GM12891 (cell line): ENCODE measurements at regions not wholly inside any gene's neighbourhood (a gene's known extent, or its start where the extent isn't known, plus 50 kb on each side); places are given as distances from the start of the nearest gene placed in this dataset.
"Not testable (repeated sequence)": the region's sequence is repeated elsewhere in the genome, so short reads cannot be mapped to it uniquely, and the experiment has no call there.

Experiments
- DNase-seq: peaks from one replicate; pipeline ENCODE4 v3.0.0; 2011; ENCODE audit warnings: low spot score; ENCODE audit not compliant: insufficient read length
- FAIRE-seq: peaks from 2 replicates; lab custom pipeline; 2011; peaks lifted over from hg19 to GRCh38; lab: Jason Lieb, UNC
- PAX5 ChIP-seq: IDR thresholded peaks from 2 replicates; pipeline ENCODE4 v1.6.1; 2011; ENCODE audit warnings: low read length, moderate library complexity, mild to moderate bottlenecking; ENCODE audit not compliant: insufficient read depth, severe bottlenecking
- POLR2A ChIP-seq: IDR thresholded peaks from 2 replicates; pipeline ENCODE4 v1.6.1; 2011; ENCODE audit warnings: low read depth, low read length, control low read depth
- POLR2AphosphoS5 ChIP-seq: IDR thresholded peaks from 2 replicates; pipeline ENCODE4 v1.6.1; 2011; ENCODE audit warnings: low read depth, low read length, control low read depth
- POU2F2 ChIP-seq: IDR thresholded peaks from 2 replicates; pipeline ENCODE4 v1.6.1; 2011; ENCODE audit warnings: low read depth, mild to moderate bottlenecking, control low read depth, low read length, moderate library complexity
- SPI1 ChIP-seq: IDR thresholded peaks from 2 replicates; pipeline ENCODE4 v1.6.1; 2011; ENCODE audit warnings: low read depth, low read length, control low read depth
- TAF1 ChIP-seq: IDR thresholded peaks from 2 replicates; pipeline ENCODE4 v1.6.1; 2011; ENCODE audit warnings: low read depth, low read length, control low read depth

GRCh38 chr17:6373599-6373998 is 61.3 kb downstream of the AIPL1 start:
- not testable (repeated sequence) for DNase-seq, FAIRE-seq

DNA sequence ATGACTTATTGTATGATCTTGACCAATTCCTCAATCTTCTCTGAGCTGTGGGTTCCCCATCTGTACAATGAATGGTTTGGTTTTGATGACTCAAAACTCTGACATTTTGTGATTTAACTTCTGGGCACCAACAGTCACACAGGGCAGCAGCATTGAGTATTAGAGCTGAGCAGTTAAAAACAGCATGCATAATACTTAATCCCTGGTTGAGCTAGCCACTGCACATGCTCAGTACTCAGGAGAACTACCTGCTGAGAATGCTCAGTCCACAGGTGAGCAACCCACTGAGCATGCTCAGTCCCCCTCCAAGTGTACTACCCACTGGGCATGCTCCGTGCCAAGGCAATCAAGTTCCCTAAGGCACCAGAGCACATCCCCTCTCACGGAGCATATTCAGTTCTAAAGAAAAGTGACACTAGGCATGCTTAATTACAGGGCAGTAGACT is 68.7 kb downstream of the AIPL1 start:
- TF ChIP-seq PAX5, result no peak
- TF ChIP-seq POLR2A, result no peak
- TF ChIP-seq POU2F2, result no peak
- no peak for TF ChIP-seq POLR2AphosphoS5
- no peak for TF ChIP-seq TAF1
- no peak for TF ChIP-seq SPI1
- FAIRE-seq (no peak), DNase-seq (no peak)

GRCh38 chr17:6365200-6365943 is 69.5 kb downstream of the AIPL1 start:
- DNase-seq (no peak), FAIRE-seq (no peak)
- no peak for TF ChIP-seq SPI1
- no peak for TF ChIP-seq POU2F2
- TF ChIP-seq PAX5, result no peak
- no peak for TF ChIP-seq POLR2A
- TF ChIP-seq TAF1, result no peak
- TF ChIP-seq POLR2AphosphoS5, result no peak

- FAIRE-seq (no peak), DNase-seq (no peak)
- no peak for TF ChIP-seq POLR2A
- no peak for TF ChIP-seq TAF1
- no peak for TF ChIP-seq POU2F2
- TF ChIP-seq PAX5, result no peak
- no peak for TF ChIP-seq SPI1
- TF ChIP-seq POLR2AphosphoS5, result no peak
Measured at GRCh38 chr17:6361733-6362132, 73.2 kb downstream of the AIPL1 start.

- DNase-seq (no peak), FAIRE-seq (no peak)
- TF ChIP-seq TAF1 (no peak), POLR2AphosphoS5 (no peak), POU2F2 (no peak), PAX5 (no peak), SPI1 (no peak), POLR2A (no peak)
Measured at GRCh38 chr17:6358131-6358530, 76.8 kb downstream of the AIPL1 start.

DNA sequence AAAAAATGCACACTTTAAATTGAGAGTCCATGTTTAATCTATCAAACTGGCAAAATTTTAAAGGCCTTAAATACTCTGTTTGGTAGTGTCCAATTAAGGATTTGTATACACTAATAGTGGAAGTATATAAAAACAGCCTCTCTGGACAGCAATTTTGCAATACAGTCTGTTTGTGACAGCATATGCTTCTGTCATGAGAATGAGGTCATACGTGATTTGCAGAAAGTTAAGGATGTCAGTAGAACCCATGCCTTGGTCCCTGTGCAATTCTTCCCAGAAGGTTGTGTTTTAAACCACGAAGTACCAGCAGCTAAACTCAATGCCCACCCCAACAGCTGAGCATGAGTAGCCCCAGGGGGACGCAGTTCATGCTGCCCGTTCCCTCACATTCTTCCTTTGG is 78.4 kb downstream of the AIPL1 start:
- no peak for TF ChIP-seq POLR2A
- TF ChIP-seq SPI1, result no peak
- DNase-seq (no peak), FAIRE-seq (no peak)

DNA sequence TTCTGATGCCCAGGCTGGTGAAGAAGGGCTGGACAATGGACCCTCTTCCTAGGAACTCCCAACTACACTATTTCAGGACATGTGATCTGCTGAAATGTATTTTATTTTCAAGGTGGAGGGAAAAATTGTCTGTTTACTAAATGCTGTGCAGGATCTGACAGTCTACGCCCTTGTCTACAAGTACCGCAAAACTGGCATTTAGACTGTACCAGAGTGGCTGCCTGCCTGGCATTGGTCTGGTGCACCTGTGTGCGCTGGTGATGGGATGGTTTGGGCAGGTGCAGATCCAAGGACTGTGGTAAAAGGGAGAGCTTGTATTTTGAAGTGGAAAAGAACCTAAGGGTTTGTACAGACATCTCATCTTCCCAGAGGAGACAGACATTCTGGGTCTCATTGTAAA is 79.7 kb downstream of the AIPL1 start:
- no peak for FAIRE-seq
- no peak for DNase-seq
- TF ChIP-seq TAF1, result no peak
- no peak for TF ChIP-seq SPI1

GRCh38 chr17:6352801-6353560 is 81.9 kb downstream of the AIPL1 start:
- no peak for TF ChIP-seq PAX5
- no peak for TF ChIP-seq POLR2A
- TF ChIP-seq POLR2AphosphoS5, result no peak
- TF ChIP-seq SPI1, result no peak
- no peak for TF ChIP-seq POU2F2
- TF ChIP-seq TAF1, result no peak
- DNase-seq (no peak), FAIRE-seq (no peak)

- FAIRE-seq, result no peak
- TF ChIP-seq POU2F2 (no peak), PAX5 (no peak), POLR2A (no peak), SPI1 (no peak)
- no peak for DNase-seq
Measured at GRCh38 chr17:6352016-6352415, 82.9 kb downstream of the AIPL1 start.

GRCh38 chr17:6350806-6351205 is 84.1 kb downstream of the AIPL1 start:
- FAIRE-seq, result no peak
- no peak for DNase-seq
- TF ChIP-seq TAF1, result no peak
- no peak for TF ChIP-seq PAX5
- TF ChIP-seq POU2F2, result no peak
- no peak for TF ChIP-seq POLR2AphosphoS5
- TF ChIP-seq SPI1, result no peak
- no peak for TF ChIP-seq POLR2A

DNA sequence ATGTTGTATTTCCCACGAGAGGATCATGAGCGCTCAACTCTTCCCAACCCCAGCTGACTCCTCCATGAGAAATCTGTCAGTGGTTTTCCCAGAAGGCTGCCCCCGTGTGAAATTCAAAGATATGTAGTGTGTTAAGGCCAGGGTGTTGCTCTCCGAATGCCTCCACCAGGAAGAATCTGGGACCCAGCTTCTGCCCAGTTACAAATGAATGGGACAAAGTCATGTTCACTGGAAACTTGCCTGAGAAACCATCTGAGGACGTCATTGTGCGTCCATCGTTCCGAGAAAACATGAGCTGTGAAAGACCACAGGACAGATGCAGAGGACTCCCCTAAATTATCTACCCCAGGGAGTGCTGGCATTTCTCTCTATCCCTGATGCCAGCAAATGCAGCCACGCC is 86.0 kb downstream of the AIPL1 start:
- TF ChIP-seq SPI1 (no peak), TAF1 (no peak), POLR2A (no peak), POLR2AphosphoS5 (no peak), PAX5 (no peak), POU2F2 (no peak)
- DNase-seq (no peak), FAIRE-seq (no peak)
